NCI-H2171 (cell line): ENCODE measurements at regions not wholly inside any gene's neighbourhood (a gene's known extent, or its start where the extent isn't known, plus 50 kb on each side); places are given as distances from the start of the nearest gene placed in this dataset.
"Not testable (repeated sequence)": the region's sequence is repeated elsewhere in the genome, so short reads cannot be mapped to it uniquely, and the experiment has no call there.

ENCODE experiments used
- DNase-seq: peaks from one replicate; lab custom pipeline; 2025; lab: John Stamatoyannopoulos, UW

DNA sequence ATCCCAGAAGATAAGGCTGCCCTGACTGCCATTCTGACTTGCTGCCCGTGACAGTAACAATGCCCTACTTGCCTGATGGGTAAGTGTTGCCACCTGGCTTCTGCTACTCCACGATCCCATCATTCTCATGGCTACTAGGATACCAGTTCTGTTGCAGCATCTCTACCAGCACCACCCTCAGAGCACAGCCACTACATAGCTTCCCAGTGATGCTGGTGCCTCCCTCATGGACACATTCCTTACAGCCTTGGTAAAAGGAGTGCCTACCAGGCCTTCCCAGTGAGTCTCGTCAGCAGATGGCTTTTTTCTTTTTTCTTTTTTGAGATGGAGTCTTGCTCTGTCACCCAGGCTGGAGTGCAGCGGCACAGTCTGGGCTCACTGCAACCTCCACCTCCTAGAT lies 84.4 kb upstream of the CMKLR1 start:
- DNase-seq, result no peak

GRCh38 chr12:108421082-108421481 lies 82.0 kb upstream of the CMKLR1 start:
- not testable (repeated sequence) for DNase-seq

GRCh38 chr12:108420421-108420820 lies 81.3 kb upstream of the CMKLR1 start:
- DNase-seq, result not testable (repeated sequence)

DNA sequence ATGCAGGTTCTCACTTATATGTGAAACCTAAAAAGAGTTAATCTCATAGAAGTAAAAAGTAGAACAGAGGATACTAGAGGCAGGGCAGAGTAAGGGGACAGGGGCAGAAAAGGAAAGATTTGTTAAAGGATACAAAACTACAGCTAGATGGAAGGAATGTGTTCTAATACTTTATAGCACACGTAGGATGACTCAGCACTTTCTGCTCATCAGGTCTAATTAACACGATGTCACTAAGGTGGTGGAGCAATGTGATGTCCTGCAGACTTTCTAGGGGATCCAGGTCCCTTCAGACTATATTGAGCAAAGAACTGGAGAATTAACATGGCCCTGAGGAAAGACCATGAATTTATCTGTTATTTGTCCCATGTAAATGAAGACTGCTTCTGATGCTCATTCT lies 80.8 kb upstream of the CMKLR1 start:
- no peak for DNase-seq

DNA sequence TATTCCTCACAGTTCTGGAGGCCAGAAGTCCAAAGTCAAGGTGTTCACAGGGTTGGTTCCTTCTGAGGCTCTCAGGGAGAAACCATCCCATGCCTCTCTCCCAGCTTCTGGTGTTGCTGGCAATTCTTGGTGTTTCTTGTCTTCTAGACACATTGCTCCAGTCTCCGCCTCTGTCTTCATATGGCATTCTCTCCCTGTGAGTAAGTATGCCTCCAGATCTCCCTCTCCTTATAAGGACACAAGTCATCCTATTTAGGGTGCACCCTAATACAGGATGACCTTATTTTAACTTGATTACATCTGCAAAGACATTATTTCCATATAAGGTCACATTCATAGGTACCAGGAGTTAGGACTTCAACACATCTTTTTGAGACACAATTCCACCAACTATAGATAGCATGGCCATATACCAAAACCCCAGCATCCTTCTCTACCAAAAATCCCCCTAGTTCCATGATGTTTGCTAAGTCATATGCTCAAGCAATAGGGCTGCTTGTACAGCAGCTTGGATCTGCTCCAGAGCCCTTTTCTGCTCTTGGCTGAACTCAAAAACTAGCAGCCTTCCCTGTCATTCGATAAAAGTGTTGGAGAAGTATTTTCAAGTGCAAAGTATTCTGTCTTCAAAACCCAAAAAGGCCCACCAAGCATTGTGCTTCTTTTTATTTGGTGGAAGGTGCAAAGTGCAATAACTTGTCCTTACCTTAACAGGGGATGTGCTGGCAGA lies 79.2 kb upstream of the CMKLR1 start:
- no peak for DNase-seq

DNA sequence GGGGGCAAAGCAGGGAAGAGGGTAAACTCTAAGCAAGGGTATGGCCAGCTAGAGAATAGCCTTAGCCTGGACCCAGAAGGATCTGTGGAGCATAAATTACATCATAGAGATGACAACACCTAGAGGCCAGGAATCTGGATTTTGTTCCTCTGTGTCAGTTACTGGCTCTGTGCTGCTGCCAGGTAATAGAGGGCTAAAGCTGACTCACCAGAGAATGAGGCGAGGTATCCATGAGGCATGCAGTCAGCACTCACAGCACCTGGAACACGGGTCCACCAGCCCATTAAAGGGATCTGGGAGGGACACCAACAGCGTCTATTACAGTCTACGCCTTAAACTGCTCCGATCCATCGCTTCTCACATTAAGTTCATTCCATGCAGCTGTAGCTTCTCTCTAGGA lies 74.9 kb upstream of the CMKLR1 start:
- no peak for DNase-seq

- DNase-seq, result no peak
Measured at GRCh38 chr12:108410689-108411088, 71.6 kb upstream of the CMKLR1 start.

- DNase-seq, result no peak
Measured at GRCh38 chr12:108409481-108409880, 70.4 kb upstream of the CMKLR1 start.

GRCh38 chr12:108403952-108404351 lies 64.8 kb upstream of the CMKLR1 start:
- DNase-seq, result peak; percentile 69

GRCh38 chr12:108401964-108402363 lies 62.9 kb upstream of the CMKLR1 start:
- DNase-seq, result no peak

DNA sequence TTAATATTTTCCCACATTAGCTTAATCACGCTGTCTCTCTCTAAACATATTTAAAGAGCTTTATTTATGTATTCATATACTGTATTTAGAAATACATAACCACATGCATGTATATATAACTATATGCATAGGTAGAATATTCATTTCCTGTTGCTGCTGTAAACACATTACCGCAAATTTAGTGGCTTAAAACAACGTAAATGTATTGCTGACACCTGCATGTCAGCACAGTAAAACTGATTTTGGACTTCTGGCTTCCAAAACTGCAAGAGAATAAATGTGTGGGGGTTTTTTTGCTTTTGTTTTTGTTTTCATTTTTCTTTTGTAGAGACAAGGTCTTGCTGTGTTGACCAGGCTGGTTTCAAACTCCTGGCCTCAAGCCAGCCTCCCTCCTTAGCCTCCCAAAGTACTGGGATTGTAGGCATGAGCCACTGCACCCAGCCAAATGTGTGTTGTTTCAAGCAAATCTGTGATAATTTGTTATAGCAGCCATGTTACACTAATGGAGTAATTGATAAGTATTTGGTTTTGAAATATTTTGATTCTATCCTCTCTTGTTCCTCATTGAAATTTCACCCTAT lies 61.9 kb upstream of the CMKLR1 start:
- no peak for DNase-seq

GRCh38 chr12:108400481-108400880 lies 61.4 kb upstream of the CMKLR1 start:
- DNase-seq, result no peak

- DNase-seq, result no peak
Measured at GRCh38 chr12:108400056-108400455, 60.9 kb upstream of the CMKLR1 start.

DNA sequence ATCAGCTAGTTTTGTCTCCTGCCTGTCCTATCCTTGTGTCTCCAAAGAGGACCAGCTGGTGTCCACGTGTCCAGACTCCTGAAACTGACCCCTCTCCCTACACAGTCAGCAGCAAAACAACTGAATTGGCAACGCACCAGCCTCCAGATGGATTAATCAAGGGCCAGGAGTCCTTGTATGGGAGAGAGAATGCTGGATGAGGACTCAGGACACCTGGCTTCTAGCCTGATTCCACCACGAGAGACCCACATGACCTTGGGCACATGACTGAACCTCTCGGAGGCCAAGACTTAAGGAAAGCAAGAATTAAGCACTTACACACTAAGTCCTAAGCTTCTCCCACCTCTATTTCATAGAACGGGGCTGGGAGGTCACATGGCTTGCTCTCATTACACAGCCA lies 60.4 kb upstream of the CMKLR1 start:
- DNase-seq, result no peak

GRCh38 chr12:108394196-108394595 lies 55.1 kb upstream of the CMKLR1 start:
- DNase-seq, result peak; percentile 93

GRCh38 chr12:108392284-108392683 lies 53.2 kb upstream of the CMKLR1 start:
- no peak for DNase-seq

- peak; percentile 22 for DNase-seq
Measured at GRCh38 chr12:108390495-108391203, 51.5 kb upstream of the CMKLR1 start.

DNA sequence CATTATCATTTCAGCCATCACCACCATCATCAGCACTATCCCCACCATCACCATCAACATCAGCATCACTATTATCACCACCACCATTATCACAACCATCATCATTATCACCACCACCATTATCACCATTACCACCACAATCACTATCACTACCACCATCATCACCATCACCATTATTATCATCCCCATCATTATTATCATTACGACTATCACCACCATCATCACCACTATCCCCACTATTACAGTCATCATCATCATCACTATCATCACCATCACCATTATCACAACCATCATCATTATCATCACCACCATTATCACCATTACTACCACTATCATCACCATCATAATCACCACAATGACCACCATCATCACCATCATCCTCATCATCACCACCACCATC lies 50.4 kb upstream of the CMKLR1 start:
- DNase-seq, result no peak
